GM12878 (cell line): ENCODE measurements at regions not wholly inside any gene's neighbourhood (a gene's known extent, or its start where the extent isn't known, plus 50 kb on each side); places are given as distances from the start of the nearest gene placed in this dataset.

Source experiments
- ATAC-seq: fragments of 200-7000 bp; cut with Tn5 transposase; 3 replicates; pipeline ENCODE4 v1.9.1; 2020; ENCODE audit warnings: mild to moderate bottlenecking, moderate library complexity
- BruUV-seq: library from RNA; stranded (reverse); fragments of 400-500 nt; replicated peaks from 2 replicates; lab custom pipeline; 2021; lab: Mats Ljungman, UMichigan
- CTCF ChIA-PET: fragments of 300-600 bp; sonication (Branson Sonifier 250); formaldehyde crosslinking; extraction: SDS; loops from one replicate; lab custom pipeline; 2021; ENCODE audit warnings: inconsistent platforms; lab: Yijun Ruan, JAX
- POLR2A ChIA-PET: fragments of 350-600 bp; formaldehyde crosslinking; extraction: SDS; loops from one replicate; lab custom pipeline; 2021; ENCODE audit warnings: inconsistent platforms; lab: Charles Lee
- RAD21 ChIA-PET: fragments of 300-600 bp; sonication (Branson Sonifier 250); formaldehyde crosslinking; loops from one replicate; lab custom pipeline; 2023; ENCODE audit warnings: antibody characterized with exemption; ENCODE audit not compliant: unreplicated experiment; lab: Charles Lee
- SMC1A ChIA-PET: fragments of 300-600 bp; sonication (Branson Sonifier 250); formaldehyde crosslinking; loops from one replicate; lab custom pipeline; 2023; ENCODE audit not compliant: unreplicated experiment, uncharacterized antibody; lab: Charles Lee
- DNase-seq: peaks from one replicate; pipeline ENCODE4 v3.0.0-alpha.2; 2011; ENCODE audit warnings: low read depth, low spot score
- FAIRE-seq: peaks from 3 replicates; lab custom pipeline; 2011; peaks lifted over from hg19 to GRCh38; lab: Jason Lieb, UNC
- H2AFZ ChIP-seq: 2 replicates; pipeline ENCODE4 v1.6.0; 2011; ENCODE audit warnings: low read depth, low read length, control low read depth; ENCODE audit not compliant: control insufficient read depth
- H3K27ac ChIP-seq: 2 replicates; pipeline ENCODE4 v1.5.1; 2011; ENCODE audit warnings: control low read depth; ENCODE audit not compliant: control insufficient read depth, insufficient read depth
- H3K27me3 ChIP-seq, 2 experiments: replicated peaks in 1 of 2; 2 replicates each; pipeline versions ENCODE4 v1.6.0 to v1.6.1; 2011; ENCODE audit warnings: low read length in 1 of 2; ENCODE audit not compliant: control insufficient read depth in 2 of 2, insufficient read depth in 2 of 2
- H3K36me3 ChIP-seq, 2 experiments: 2 replicates each; pipeline ENCODE4 v1.5.1; 2011; ENCODE audit warnings: low read length in 1 of 2; ENCODE audit not compliant: control insufficient read depth in 2 of 2, insufficient read depth in 2 of 2
- H3K4me1 ChIP-seq: 2 replicates; pipeline ENCODE4 v1.6.1; 2011; ENCODE audit warnings: mild to moderate bottlenecking, low read length, moderate library complexity, mixed read lengths; ENCODE audit not compliant: control insufficient read depth, insufficient read depth
- H3K4me2 ChIP-seq: 2 replicates; pipeline ENCODE4 v1.6.0; 2011; ENCODE audit warnings: control low read depth; ENCODE audit not compliant: control insufficient read depth, insufficient read depth
- H3K4me3 ChIP-seq: fragments of 200-600 bp; sonication (generic); 2 replicates; pipeline ENCODE4 v1.5.1; 2016
- H3K79me2 ChIP-seq: 2 replicates; pipeline ENCODE4 v1.6.0; 2011; ENCODE audit warnings: low read length; ENCODE audit not compliant: control insufficient read depth, insufficient read depth
- H3K9ac ChIP-seq: 2 replicates; pipeline ENCODE4 v1.8.0; 2011; ENCODE audit warnings: low read length, control low read depth, mixed read lengths; ENCODE audit not compliant: control insufficient read depth, insufficient read depth
- H3K9me3 ChIP-seq: replicated peaks from 3 replicates; pipeline ENCODE4 v1.5.1; 2011; ENCODE audit warnings: mild to moderate bottlenecking, low read length; ENCODE audit not compliant: control insufficient read depth, insufficient read depth
- H4K20me1 ChIP-seq: 2 replicates; pipeline ENCODE4 v1.6.0; 2011; ENCODE audit not compliant: control insufficient read depth, insufficient read depth
- CEBPB ChIP-seq, 2 experiments: fragments of 150-350 bp in 1 of 2; IDR thresholded peaks; 2 replicates each; pipeline ENCODE4 v1.6.1; 2012 to 2014; ENCODE audit warnings: low read depth in 2 of 2, low read length in 2 of 2, borderline replicate concordance in 1 of 2, inconsistent platforms in 1 of 2
- E2F8 ChIP-seq: fragments of 450-650 bp; IDR thresholded peaks from 2 replicates; pipeline ENCODE4 v1.6.1; 2018; ENCODE audit warnings: mild to moderate bottlenecking, low read depth, moderate library complexity; ENCODE audit not compliant: partially characterized antibody
- ESRRA ChIP-seq: IDR thresholded peaks from 2 replicates; pipeline ENCODE4 v1.6.1; 2012; ENCODE audit warnings: mild to moderate bottlenecking, low read length, improper control_type of control experiment
- LARP7 ChIP-seq: fragments of 450-650 bp; IDR thresholded peaks from 2 replicates; pipeline ENCODE4 v1.6.1; 2017; ENCODE audit warnings: mild to moderate bottlenecking
- MEF2A ChIP-seq: IDR thresholded peaks from 2 replicates; pipeline ENCODE4 v1.6.1; 2011; ENCODE audit warnings: low read depth, mild to moderate bottlenecking, low read length, moderate library complexity; ENCODE audit not compliant: insufficient read depth
- PAX5 ChIP-seq: IDR thresholded peaks from 2 replicates; pipeline ENCODE4 v1.6.1; 2011; ENCODE audit warnings: low read depth, low read length, borderline replicate concordance
- PML ChIP-seq: IDR thresholded peaks from 2 replicates; pipeline ENCODE4 v1.6.1; 2012; ENCODE audit warnings: low read length, inconsistent platforms
- RAD21 ChIP-seq: IDR thresholded peaks from 2 replicates; pipeline ENCODE4 v1.6.1; 2011; ENCODE audit warnings: mild to moderate bottlenecking, low read depth, low read length, moderate library complexity; ENCODE audit not compliant: insufficient read depth
- RBBP5 ChIP-seq: fragments of 200-600 bp; sonication (generic); conservative IDR thresholded peaks from 2 replicates; pipeline ENCODE4 v1.6.1; 2016
- STAT1 ChIP-seq: fragments of 450-650 bp; conservative IDR thresholded peaks from 2 replicates; pipeline ENCODE4 v1.6.1; 2014; ENCODE audit warnings: antibody characterized with exemption, mild to moderate bottlenecking
- TARDBP ChIP-seq: IDR thresholded peaks from 2 replicates; pipeline ENCODE4 v1.6.1; 2016; ENCODE audit warnings: borderline replicate concordance
- TCF12 ChIP-seq: IDR thresholded peaks from 2 replicates; pipeline ENCODE4 v1.6.1; 2011; ENCODE audit warnings: low read depth, mild to moderate bottlenecking, low read length
- ZSCAN29 ChIP-seq: fragments of 450-650 bp; IDR thresholded peaks from 2 replicates; pipeline ENCODE4 v1.6.1; 2017; ENCODE audit warnings: mild to moderate bottlenecking, moderate library complexity
- WGBS: methylation state at CpG from one replicate; pipeline ENCODE4 v1.1.6; 2016; ENCODE audit warnings: low lambda C conversion rate; ENCODE audit not compliant: insufficient replicate concordance, insufficient coverage; ENCODE audit errors: missing lambda C conversion rate; 5-methylcytosine and 5-hydroxymethylcytosine counted together
- in situ Hi-C: fragments of 300-500 bp; cut with MboI; formaldehyde crosslinking; loops from 9 replicates; pipeline ENCODE4 v1.14.3; 2018; ENCODE audit warnings: mixed read lengths
- intact Hi-C: fragments of 100-400 bp; cut with micrococcal nuclease; formaldehyde crosslinking; loops from one replicate; pipeline ENCODE4 v1.14.2; 2022; ENCODE audit not compliant: unreplicated experiment

DNA sequence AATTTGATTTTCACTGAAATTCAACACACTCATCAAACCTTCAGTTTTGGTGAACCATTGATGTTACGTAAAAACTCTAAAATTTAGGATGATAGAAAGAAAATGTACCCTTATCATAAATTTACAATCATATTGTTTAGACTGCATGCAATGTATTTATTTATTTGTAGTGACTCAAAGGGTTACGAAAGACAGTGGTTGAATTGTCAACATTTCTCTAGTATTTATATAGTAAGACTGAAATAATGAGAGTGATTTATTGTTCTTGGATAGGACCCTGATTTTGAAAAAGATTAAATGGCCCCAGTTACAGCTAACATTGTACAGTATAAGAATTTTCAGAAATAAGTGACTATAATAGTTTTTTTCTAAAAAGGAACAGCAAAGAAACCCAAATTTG lies 591.5 kb downstream of the RFPL4B start:
- Histone ChIP-seq H3K27ac (no peak overlapping the region), H2AFZ (no peak overlapping the region), H3K4me1 (no peaks in the 10 kb centered on the region), H3K9ac (no peak overlapping the region), H3K79me2 (no peaks in the 10 kb centered on the region), H4K20me1 (no peaks in the 10 kb centered on the region), H3K36me3 (no peaks in the 10 kb centered on the region), H3K9me3 (no peaks in the 10 kb centered on the region), H3K4me3 (no peak overlapping the region), H3K27me3 (no peaks in the 10 kb centered on the region; a peak in 1 of 4 replicates)
- ChIA-PET SMC1A (interaction anchor here (1.3 kb wide), 1 partner anchor 8 kb away, joined by 5 read pairs; no protein-coding TSS in a partner anchor), CTCF (no interaction called here), POLR2A (no interaction called here), RAD21 (interaction anchor here (1.3 kb wide), 1 partner anchor 8 kb away, joined by 3 read pairs; no protein-coding TSS in a partner anchor)
- WGBS, result 88% methylated on average over 2 of the region's 2 CpGs
- FAIRE-seq (no peak), ATAC-seq (no peak), DNase-seq (no peak)
- in situ Hi-C loops, result no loop called here
- intact Hi-C loops, result no loop called here
- BruUV-seq, result no TSS peak
- TF ChIP-seq STAT1, result no peak
- TF ChIP-seq TARDBP, result no peak
- TF ChIP-seq, all 136 proteins: peak for 0
- no peak overlapping the region for H3K4me2 ChIP-seq

GRCh38 chr6:112939563-112939962 lies 592.4 kb downstream of the RFPL4B start:
- Histone ChIP-seq H3K9me3 (no peaks in the 10 kb centered on the region), H3K27ac (no peak overlapping the region), H3K4me2 (no peak overlapping the region), H3K9ac (no peak overlapping the region), H3K27me3 (no peaks in the 10 kb centered on the region; a peak in 1 of 4 replicates), H2AFZ (no peak overlapping the region), H3K36me3 (no peaks in the 10 kb centered on the region), H3K79me2 (no peaks in the 10 kb centered on the region), H3K4me1 (no peaks in the 10 kb centered on the region), H3K4me3 (no peak overlapping the region), H4K20me1 (no peaks in the 10 kb centered on the region)
- DNase-seq, result no peak
- TF ChIP-seq RBBP5 (no peak), PML (no peak), ESRRA (no peak), RAD21 (no peak), TCF12 (no peak), PAX5 (no peak), CEBPB (IDR thresholded peaks at IDR 0.05; ENCODE audit: borderline replicate concordance in 1 of 2, low read depth in 2 of 2, low read length in 2 of 2) (no peak), E2F8 (no peak), LARP7 (no peak), ZSCAN29 (no peak), MEF2A (no peak)
- CTCF ChIA-PET, result no interaction called here
- SMC1A ChIA-PET, result no interaction called here
- in situ Hi-C loops, result no loop called here
- FAIRE-seq, result no peak
- no TSS peak for BruUV-seq
- intact Hi-C loops, result no loop called here
- 44% methylated on average over 1 of the region's 1 CpG for WGBS
- RAD21 ChIA-PET, result no interaction called here
- POLR2A ChIA-PET, result no interaction called here
- no peak for ATAC-seq
